ENCODE measurements at regions not wholly inside any gene's neighbourhood (a gene's known extent, or its start where the extent isn't known, plus 50 kb on each side); places are given as distances from the start of the nearest gene placed in this dataset.

DNA sequence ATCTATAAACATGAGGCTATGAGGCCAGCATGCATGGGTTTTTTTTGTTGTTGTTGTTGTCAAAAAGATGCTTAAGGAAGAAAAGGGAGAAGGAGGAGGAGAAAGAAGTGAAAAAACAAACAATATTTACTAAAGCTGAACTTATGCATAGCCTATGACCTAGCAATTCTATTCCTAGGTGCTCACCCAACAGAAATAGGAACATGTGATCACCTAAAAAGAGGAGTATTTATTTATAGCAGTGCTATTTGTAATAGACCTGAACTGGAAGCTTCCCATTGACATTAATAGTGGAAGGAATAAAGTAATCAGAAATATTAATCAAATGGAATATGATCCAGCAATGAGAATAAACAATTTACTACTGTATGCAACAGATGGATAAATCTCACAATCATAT, 156.5 kb upstream of the OLIG3 start:
- no peak for DNase-seq (ENCODE audit: low read depth)
- TF ChIP-seq, protein P1, sequence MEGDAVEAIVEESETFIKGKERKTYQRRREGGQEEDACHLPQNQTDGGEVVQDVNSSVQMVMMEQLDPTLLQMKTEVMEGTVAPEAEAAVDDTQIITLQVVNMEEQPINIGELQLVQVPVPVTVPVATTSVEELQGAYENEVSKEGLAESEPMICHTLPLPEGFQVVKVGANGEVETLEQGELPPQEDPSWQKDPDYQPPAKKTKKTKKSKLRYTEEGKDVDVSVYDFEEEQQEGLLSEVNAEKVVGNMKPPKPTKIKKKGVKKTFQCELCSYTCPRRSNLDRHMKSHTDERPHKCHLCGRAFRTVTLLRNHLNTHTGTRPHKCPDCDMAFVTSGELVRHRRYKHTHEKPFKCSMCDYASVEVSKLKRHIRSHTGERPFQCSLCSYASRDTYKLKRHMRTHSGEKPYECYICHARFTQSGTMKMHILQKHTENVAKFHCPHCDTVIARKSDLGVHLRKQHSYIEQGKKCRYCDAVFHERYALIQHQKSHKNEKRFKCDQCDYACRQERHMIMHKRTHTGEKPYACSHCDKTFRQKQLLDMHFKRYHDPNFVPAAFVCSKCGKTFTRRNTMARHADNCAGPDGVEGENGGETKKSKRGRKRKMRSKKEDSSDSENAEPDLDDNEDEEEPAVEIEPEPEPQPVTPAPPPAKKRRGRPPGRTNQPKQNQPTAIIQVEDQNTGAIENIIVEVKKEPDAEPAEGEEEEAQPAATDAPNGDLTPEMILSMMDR (conservative IDR thresholded peaks at IDR 0.05; ENCODE audit: low read length) = no peak
- no peak overlapping the region for H3K4me3 ChIP-seq (ENCODE audit: low read length)

DNA sequence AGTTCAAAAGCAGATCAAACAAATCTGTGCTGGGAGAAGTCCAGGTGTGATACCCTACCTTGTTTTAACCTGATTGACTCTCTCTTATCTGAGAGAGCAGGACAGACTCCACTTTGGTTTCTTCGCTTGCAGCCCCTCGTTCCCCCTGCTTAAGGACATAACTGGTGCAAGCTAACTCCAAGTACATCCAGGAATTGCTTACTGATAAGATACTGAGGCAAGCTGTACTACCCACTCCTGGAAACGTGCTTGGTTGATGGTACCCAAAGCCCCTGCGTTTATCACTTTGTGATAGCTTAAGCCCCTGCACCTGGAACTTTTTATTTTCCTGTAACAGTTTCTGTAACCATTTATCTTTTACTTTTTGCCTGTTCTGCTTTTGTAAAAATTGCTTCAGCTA, 157.0 kb upstream of the OLIG3 start:
- TF ChIP-seq, protein P1 (conservative IDR thresholded peaks at IDR 0.05; ENCODE audit: low read length) = no peak
- no peak overlapping the region for H3K4me3 ChIP-seq (ENCODE audit: low read length)
- DNase-seq (ENCODE audit: low read depth) = no peak

DNA sequence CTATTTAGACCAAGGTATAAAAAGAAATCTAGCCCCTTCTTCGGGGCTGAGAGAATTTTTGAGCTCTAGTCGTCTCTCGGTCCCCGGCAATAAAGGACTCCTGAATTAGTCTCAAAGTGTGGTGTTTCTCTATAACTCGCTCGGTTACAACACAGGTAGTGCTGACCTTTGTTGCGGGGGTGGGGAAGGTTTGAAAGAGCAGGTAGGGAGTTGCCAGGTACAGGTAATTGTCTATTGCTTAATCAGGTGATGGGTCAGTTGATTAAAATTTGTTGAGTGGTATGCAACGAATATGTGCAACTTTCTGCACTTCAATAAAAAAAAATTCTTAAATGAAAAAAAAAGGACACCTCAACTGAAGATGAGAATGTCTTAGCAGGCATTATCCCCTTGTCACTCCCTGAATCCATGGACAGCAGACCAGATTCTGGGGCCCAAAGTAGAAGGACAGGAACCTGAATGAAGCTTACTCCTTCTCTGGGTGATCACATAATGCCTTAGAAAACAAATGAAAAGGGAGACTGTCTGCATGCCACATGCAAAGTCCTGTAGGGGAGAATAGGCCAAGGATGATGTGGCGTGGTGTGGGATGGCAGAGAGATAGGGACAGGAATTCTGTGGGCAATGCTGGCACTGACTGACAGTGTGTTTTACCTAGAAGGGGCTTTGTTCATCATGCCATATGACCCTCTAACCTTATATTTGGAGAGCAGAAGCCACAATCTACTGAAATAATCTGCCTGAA, 157.6 kb upstream of the OLIG3 start:
- TF ChIP-seq, protein P1 (conservative IDR thresholded peaks at IDR 0.05; ENCODE audit: low read length) = no peak
- DNase-seq (ENCODE audit: low read depth) = no peak
- H3K4me3 ChIP-seq (ENCODE audit: low read length) = no peak overlapping the region

DNA sequence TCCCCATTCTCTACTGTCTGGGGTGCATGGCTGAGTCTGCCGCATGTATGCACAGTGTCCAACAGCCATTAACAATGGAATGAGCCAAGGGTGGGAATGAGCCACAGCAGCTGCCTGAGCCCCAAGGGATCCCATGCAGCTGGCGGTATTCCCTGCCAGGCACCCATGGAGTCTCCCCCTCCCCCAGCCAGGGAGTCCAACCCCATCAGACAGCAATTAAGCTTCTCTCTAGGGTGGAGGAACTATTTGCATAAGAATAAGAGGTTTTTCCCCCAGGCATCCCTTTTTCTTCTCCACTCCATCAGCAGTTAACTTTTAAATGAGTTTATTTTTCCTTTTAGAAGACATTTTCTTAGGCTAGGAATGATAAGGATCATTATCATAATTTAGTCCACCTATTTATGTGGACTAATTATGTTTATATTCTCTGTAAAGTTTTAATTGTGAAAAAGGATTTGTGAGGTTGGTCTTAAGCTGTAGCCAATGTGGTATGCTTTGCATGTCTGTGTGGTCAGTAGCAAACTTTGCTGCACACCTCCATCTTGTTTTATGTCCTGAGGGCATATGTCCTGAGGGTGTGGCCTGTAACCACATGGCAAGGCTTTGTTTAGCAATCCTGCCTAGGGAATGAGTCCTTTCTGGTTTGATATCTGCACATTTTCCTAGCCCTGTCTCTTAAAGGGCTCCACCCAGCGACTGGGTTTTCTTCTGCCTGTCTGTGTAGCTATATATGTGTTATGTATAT, 158.9 kb upstream of the OLIG3 start:
- H3K4me3 ChIP-seq (ENCODE audit: low read length) = no peak overlapping the region
- TF ChIP-seq, protein P1 (conservative IDR thresholded peaks at IDR 0.05; ENCODE audit: low read length) = no peak
- no peak for DNase-seq (ENCODE audit: low read depth)

DNA sequence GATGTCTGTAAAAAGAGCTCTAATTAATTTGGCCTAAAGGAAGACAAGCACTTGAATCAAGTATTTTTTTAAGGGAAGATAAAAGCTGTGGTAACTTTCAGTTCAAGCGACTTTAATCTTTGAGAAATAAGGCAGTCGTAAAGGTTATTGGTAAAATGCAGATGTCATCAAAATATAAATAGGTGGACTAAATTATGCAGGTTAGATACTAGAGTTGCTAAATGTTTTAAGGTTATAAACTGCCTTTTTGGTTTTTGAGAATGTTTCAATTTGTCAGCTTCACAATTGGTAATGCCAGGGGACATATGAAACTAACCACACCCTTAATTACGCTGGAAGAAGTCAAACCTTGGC, 159.5 kb upstream of the OLIG3 start:
- no peak overlapping the region for H3K4me3 ChIP-seq (ENCODE audit: low read length)
- DNase-seq (ENCODE audit: low read depth) = no peak
- TF ChIP-seq, protein P1 (conservative IDR thresholded peaks at IDR 0.05; ENCODE audit: low read length) = no peak

DNA sequence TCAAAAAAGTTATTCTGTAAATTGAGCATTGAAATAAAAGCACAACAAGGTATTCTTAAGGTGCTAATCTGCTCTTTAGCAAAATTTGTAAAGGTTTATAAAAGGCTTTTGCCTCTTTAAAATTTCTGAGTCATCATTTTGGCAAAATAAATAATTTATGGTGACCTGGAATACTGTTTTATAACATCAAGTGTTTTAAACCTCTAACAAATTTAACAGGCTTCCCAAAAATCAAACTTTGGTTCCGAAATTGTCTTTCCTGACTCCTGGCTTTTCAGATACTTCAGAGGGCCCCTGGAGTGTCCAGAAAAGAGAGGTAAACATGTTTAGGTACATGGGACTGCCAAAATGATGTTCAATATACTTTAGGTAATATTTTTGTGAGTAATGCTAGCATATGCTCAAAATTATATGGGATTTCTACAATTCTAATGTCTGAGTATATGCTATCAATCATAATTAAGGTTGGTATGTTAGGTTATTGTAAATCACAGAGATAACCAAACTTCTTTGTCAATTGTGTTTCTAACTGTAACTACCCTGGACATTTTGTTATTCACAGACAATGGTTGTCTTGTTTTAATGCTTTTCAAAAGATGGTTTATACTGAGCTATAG, 160.3 kb upstream of the OLIG3 start:
- no peak for DNase-seq (ENCODE audit: low read depth)
- TF ChIP-seq, protein P1 (conservative IDR thresholded peaks at IDR 0.05; ENCODE audit: low read length) = no peak
- H3K4me3 ChIP-seq (ENCODE audit: low read length) = no peak overlapping the region

All from AG10803 (cell line).